ENCODE measurements at regions not wholly inside any gene's neighbourhood (a gene's known extent, or its start where the extent isn't known, plus 50 kb on each side); places are given as distances from the start of the nearest gene placed in this dataset.

GRCh38 chr10:6328699-6329423 is 126.1 kb downstream of the PFKFB3 start:
- H3K4me2 ChIP-seq (ENCODE audit: low read length): peak overlapping the region; percentile 51
- intact Hi-C loops (cut with micrococcal nuclease; ENCODE audit: unreplicated experiment): no loop called here
- no TSS peak for BruUV-seq (replicated peaks)
- peak overlapping the region; percentile 93 for H2AFZ ChIP-seq (ENCODE audit: low read length)
- H3K4me1 ChIP-seq (ENCODE audit: insufficient read depth, low read length, poor library complexity, severe bottlenecking): peaks cover 32% of the 10 kb centered on the region
- H3K4me3 ChIP-seq (ENCODE audit: low read depth, low read length, poor library complexity, severe bottlenecking): peak overlapping the region; percentile 10
- H3K9me2 ChIP-seq (ENCODE audit: insufficient read depth, low read length): no peaks in the 10 kb centered on the region
- no peak for DNase-seq (ENCODE audit: low spot score)
- ChIA-PET POLR2A (interaction anchor here (0.8 to 2.8 kb wide), 4 partner anchors 9 to 19 kb away, joined by 3 to 24 read pairs (median 4); no protein-coding TSS in a partner anchor), CTCF (ENCODE audit: unreplicated experiment) (interaction anchor here (0.8 to 1.4 kb wide), 2 partner anchors 28 to 31 kb away, joined by 3 read pairs; no protein-coding TSS in a partner anchor)
- TF ChIP-seq EZH2phosphoT487 (IDR thresholded peaks at IDR 0.05; ENCODE audit: borderline replicate concordance, low read depth, low read length) (no peak), CTCF (conservative IDR thresholded peaks at IDR 0.05; ENCODE audit: low read length) (no peak)
- H4K20me1 ChIP-seq (ENCODE audit: insufficient read depth, low read length): no peaks in the 10 kb centered on the region
- H3K27ac ChIP-seq (ENCODE audit: low read depth, low read length, poor library complexity, severe bottlenecking): peak overlapping the region; percentile 46
- H3K79me2 ChIP-seq (ENCODE audit: insufficient read depth, low read depth, low read length): no peaks in the 10 kb centered on the region
- H3K9me3 ChIP-seq (ENCODE audit: low read length): peaks cover 20% of the 10 kb centered on the region
- H3K36me3 ChIP-seq (ENCODE audit: insufficient read depth, low read length): peaks cover 10% of the 10 kb centered on the region; the same call in 1 of the 2 replicates

GRCh38 chr10:6333086-6333485 is 130.4 kb downstream of the PFKFB3 start:
- Histone ChIP-seq H2AFZ (ENCODE audit: low read length) (no peak overlapping the region), H3K4me2 (ENCODE audit: low read length) (no peak overlapping the region), H3K27ac (ENCODE audit: low read depth, low read length, poor library complexity, severe bottlenecking) (no peak overlapping the region), H3K9me3 (ENCODE audit: low read length) (peaks cover 31% of the 10 kb centered on the region), H3K9me2 (ENCODE audit: insufficient read depth, low read length) (no peaks in the 10 kb centered on the region), H4K20me1 (ENCODE audit: insufficient read depth, low read length) (no peaks in the 10 kb centered on the region), H3K4me3 (ENCODE audit: low read depth, low read length, poor library complexity, severe bottlenecking) (no peak overlapping the region), H3K4me1 (ENCODE audit: insufficient read depth, low read length, poor library complexity, severe bottlenecking) (peaks cover 19% of the 10 kb centered on the region), H3K79me2 (ENCODE audit: insufficient read depth, low read depth, low read length) (no peaks in the 10 kb centered on the region), H3K36me3 (ENCODE audit: insufficient read depth, low read length) (peaks cover 11% of the 10 kb centered on the region; the same call in 1 of the 2 replicates)
- intact Hi-C loops (cut with micrococcal nuclease; ENCODE audit: unreplicated experiment): no loop called here
- no peak for TF ChIP-seq EZH2phosphoT487 (IDR thresholded peaks at IDR 0.05; ENCODE audit: borderline replicate concordance, low read depth, low read length)
- no peak for TF ChIP-seq CTCF (conservative IDR thresholded peaks at IDR 0.05; ENCODE audit: low read length)
- DNase-seq (ENCODE audit: low spot score): no peak
- BruUV-seq (replicated peaks): no TSS peak
- POLR2A ChIA-PET: interaction anchor here (1.3 to 5.2 kb wide), 2 partner anchors 14 to 32 kb away, joined by 3 to 31 read pairs; no protein-coding TSS in a partner anchor
- CTCF ChIA-PET (ENCODE audit: unreplicated experiment): no interaction called here

GRCh38 chr10:6333973-6334372 is 131.2 kb downstream of the PFKFB3 start:
- peaks cover 9% of the 10 kb centered on the region; the same call in 1 of the 2 replicates for H3K36me3 ChIP-seq (ENCODE audit: insufficient read depth, low read length)
- intact Hi-C loops (cut with micrococcal nuclease; ENCODE audit: unreplicated experiment): no loop called here
- no peak overlapping the region for H2AFZ ChIP-seq (ENCODE audit: low read length)
- no peak overlapping the region for H3K4me2 ChIP-seq (ENCODE audit: low read length)
- H3K27ac ChIP-seq (ENCODE audit: low read depth, low read length, poor library complexity, severe bottlenecking): no peak overlapping the region
- H4K20me1 ChIP-seq (ENCODE audit: insufficient read depth, low read length): no peaks in the 10 kb centered on the region
- CTCF ChIA-PET (ENCODE audit: unreplicated experiment): no interaction called here
- no peak for TF ChIP-seq EZH2phosphoT487 (IDR thresholded peaks at IDR 0.05; ENCODE audit: borderline replicate concordance, low read depth, low read length)
- no peak for TF ChIP-seq CTCF (conservative IDR thresholded peaks at IDR 0.05; ENCODE audit: low read length)
- POLR2A ChIA-PET: interaction anchor here (0.9 to 5.2 kb wide), 3 partner anchors 13 to 33 kb away, joined by 3 to 31 read pairs (median 5); no protein-coding TSS in a partner anchor
- H3K9me3 ChIP-seq (ENCODE audit: low read length): peaks cover 31% of the 10 kb centered on the region
- peaks cover 10% of the 10 kb centered on the region for H3K4me1 ChIP-seq (ENCODE audit: insufficient read depth, low read length, poor library complexity, severe bottlenecking)
- no peaks in the 10 kb centered on the region for H3K9me2 ChIP-seq (ENCODE audit: insufficient read depth, low read length)
- DNase-seq (ENCODE audit: low spot score): no peak
- H3K4me3 ChIP-seq (ENCODE audit: low read depth, low read length, poor library complexity, severe bottlenecking): no peak overlapping the region
- no TSS peak for BruUV-seq (replicated peaks)
- H3K79me2 ChIP-seq (ENCODE audit: insufficient read depth, low read depth, low read length): no peaks in the 10 kb centered on the region
